HEK293 (cell line): ENCODE measurements at regions not wholly inside any gene's neighbourhood (a gene's known extent, or its start where the extent isn't known, plus 50 kb on each side); places are given as distances from the start of the nearest gene placed in this dataset.

Experiments used
- CTCF ChIA-PET: fragments of 350-600 bp; formaldehyde crosslinking; extraction: SDS; loops from one replicate; lab custom pipeline; 2021; ENCODE audit warnings: antibody characterized with exemption; lab: Yijun Ruan, JAX
- POLR2A ChIA-PET: fragments of 300-600 bp; formaldehyde crosslinking; extraction: SDS; loops from one replicate; lab custom pipeline; 2020; ENCODE audit warnings: antibody characterized with exemption, inconsistent platforms; lab: Yijun Ruan, JAX
- H3K27ac ChIP-seq: fragments of 200-500 bp; sonication (Bioruptor generic); 2 replicates; pipeline ENCODE4 v1.5.1; 2014; ENCODE audit warnings: low read depth, low read length, control low read depth, inconsistent platforms; ENCODE audit errors: extremely low read depth
- H3K36me3 ChIP-seq, 2 experiments: fragments of 200-500 bp in 1 of 2; sonication (Bioruptor generic) in 1 of 2; 1 replicate in 1 of 2; 2 replicates in 1 of 2; pipeline ENCODE4 v1.5.1; 2014 to 2017; ENCODE audit warnings: inconsistent platforms in 2 of 2, low read length in 2 of 2; ENCODE audit not compliant: control insufficient read depth in 2 of 2, insufficient read depth in 1 of 2
- H3K4me1 ChIP-seq: fragments of 200-500 bp; sonication (Bioruptor generic); 2 replicates; pipeline ENCODE4 v1.5.1; 2014; ENCODE audit warnings: mild to moderate bottlenecking, low read length, inconsistent platforms; ENCODE audit not compliant: control insufficient read depth, insufficient read depth
- H3K4me3 ChIP-seq: 2 replicates; pipeline ENCODE4 v1.5.1; 2011; ENCODE audit warnings: low read depth, mild to moderate bottlenecking, control low read depth, low read length, moderate library complexity
- H3K9me3 ChIP-seq: fragments of 200-500 bp; sonication (Bioruptor generic); 2 replicates; pipeline ENCODE4 v1.5.1; 2014; ENCODE audit warnings: low read depth, low read length, inconsistent platforms; ENCODE audit not compliant: control insufficient read depth, insufficient read depth
- KLF10 ChIP-seq: fragments of 450-650 bp; IDR thresholded peaks from 2 replicates; pipeline ENCODE4 v1.5.1; 2018; ENCODE audit warnings: missing biosample characterization, mild to moderate bottlenecking, missing genetic modification characterization
- PRDM1 ChIP-seq: fragments of 450-650 bp; formaldehyde crosslinking; IDR thresholded peaks from 2 replicates; pipeline ENCODE4; 2016; ENCODE audit warnings: missing biosample characterization, missing genetic modification characterization
- ZBTB17 ChIP-seq: fragments of 450-650 bp; formaldehyde crosslinking; IDR thresholded peaks from 2 replicates; pipeline ENCODE4 v1.5.1; 2016; ENCODE audit warnings: missing biosample characterization, missing genetic modification characterization
- ZNF132 ChIP-seq: fragments of 450-650 bp; formaldehyde crosslinking; IDR thresholded peaks from 2 replicates; pipeline ENCODE4 v1.5.1; 2017; ENCODE audit warnings: missing biosample characterization, missing genetic modification characterization, borderline replicate concordance
- ZNF133 ChIP-seq: fragments of 450-650 bp; formaldehyde crosslinking; IDR thresholded peaks from 2 replicates; pipeline ENCODE4 v1.5.1; 2016; ENCODE audit warnings: missing biosample characterization, missing genetic modification characterization
- ZNF169 ChIP-seq: fragments of 450-650 bp; formaldehyde crosslinking; IDR thresholded peaks from 2 replicates; pipeline ENCODE4 v1.5.1; 2016; ENCODE audit warnings: missing biosample characterization, missing genetic modification characterization
- ZNF19 ChIP-seq: fragments of 450-650 bp; formaldehyde crosslinking; IDR thresholded peaks from 2 replicates; pipeline ENCODE4; 2016; ENCODE audit warnings: missing biosample characterization, missing genetic modification characterization, low read depth
- ZNF214 ChIP-seq: fragments of 450-650 bp; formaldehyde crosslinking; IDR thresholded peaks from 2 replicates; pipeline ENCODE4 v1.5.1; 2017; ENCODE audit warnings: missing biosample characterization, mild to moderate bottlenecking, missing genetic modification characterization, borderline replicate concordance
- ZNF266 ChIP-seq: fragments of 450-650 bp; formaldehyde crosslinking; IDR thresholded peaks from 2 replicates; pipeline ENCODE4 v1.5.1; 2016; ENCODE audit warnings: missing biosample characterization, missing genetic modification characterization, low read depth
- ZNF366 ChIP-seq: fragments of 450-650 bp; formaldehyde crosslinking; conservative IDR thresholded peaks from 2 replicates; pipeline ENCODE4 v1.5.1; 2016; ENCODE audit warnings: missing biosample characterization, missing genetic modification characterization
- ZNF529 ChIP-seq: fragments of 450-650 bp; formaldehyde crosslinking; IDR thresholded peaks from 2 replicates; pipeline ENCODE4 v1.5.1; 2017; ENCODE audit warnings: missing genetic modification characterization, missing biosample characterization; ENCODE audit not compliant: insufficient replicate concordance
- ZNF555 ChIP-seq: fragments of 450-650 bp; formaldehyde crosslinking; conservative IDR thresholded peaks from 2 replicates; pipeline ENCODE4 v1.5.1; 2017; ENCODE audit warnings: missing biosample characterization, mild to moderate bottlenecking, missing genetic modification characterization, inconsistent platforms
- ZNF571 ChIP-seq: fragments of 450-650 bp; formaldehyde crosslinking; IDR thresholded peaks from 2 replicates; pipeline ENCODE4 v1.5.0; 2017; ENCODE audit warnings: missing biosample characterization, missing genetic modification characterization
- ZNF623 ChIP-seq: fragments of 450-650 bp; formaldehyde crosslinking; IDR thresholded peaks from 2 replicates; pipeline ENCODE4 v1.5.1; 2016; ENCODE audit warnings: missing biosample characterization, missing genetic modification characterization
- ZNF626 ChIP-seq: fragments of 450-650 bp; sonication (Bioruptor Pico); formaldehyde crosslinking; IDR thresholded peaks from 2 replicates; pipeline ENCODE4 v1.5.1; 2018; ENCODE audit warnings: missing biosample characterization, missing genetic modification characterization, inconsistent platforms
- ZNF654 ChIP-seq: fragments of 450-650 bp; formaldehyde crosslinking; IDR thresholded peaks from 2 replicates; pipeline ENCODE4 v1.5.1; 2016; ENCODE audit warnings: low read depth, missing biosample characterization, missing genetic modification characterization
- ZNF701 ChIP-seq: fragments of 450-650 bp; formaldehyde crosslinking; IDR thresholded peaks from 2 replicates; pipeline ENCODE4 v1.5.1; 2016; ENCODE audit warnings: missing biosample characterization, missing genetic modification characterization
- ZNF707 ChIP-seq: fragments of 450-650 bp; formaldehyde crosslinking; IDR thresholded peaks from 2 replicates; pipeline ENCODE4 v1.5.1; 2016; ENCODE audit warnings: missing biosample characterization, missing genetic modification characterization
- TF ChIP-seq, protein P1 (sequence below): fragments of 450-650 bp; formaldehyde crosslinking; IDR thresholded peaks from 2 replicates; pipeline ENCODE4 v1.5.1; 2016; ENCODE audit warnings: missing biosample characterization, missing genetic modification characterization
- TF ChIP-seq, protein P2 (sequence below): IDR thresholded peaks from 2 replicates; pipeline ENCODE4 v1.6.1; 2011; ENCODE audit warnings: mild to moderate bottlenecking, low read depth, low read length, borderline replicate concordance

DNA sequence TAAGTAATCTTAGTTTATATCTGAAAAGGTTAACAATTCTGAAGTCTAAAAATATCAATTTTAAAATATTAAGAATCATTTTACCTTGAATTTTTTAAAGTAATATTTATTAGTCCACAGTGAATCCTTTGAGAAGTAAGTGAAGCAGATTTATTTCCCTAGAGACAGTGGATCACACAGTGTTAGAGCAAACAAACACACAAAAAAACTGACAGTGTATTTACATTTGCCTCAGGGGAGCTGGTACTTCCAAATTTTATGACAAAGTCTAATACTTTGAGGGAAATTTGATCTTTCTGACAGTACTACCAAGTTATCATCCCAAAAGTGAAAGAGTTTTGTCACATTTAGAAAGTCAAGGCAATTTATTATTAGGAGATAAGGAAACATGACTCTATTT, 1750.6 kb upstream of the CDH9 start:
- TF ChIP-seq ZNF707 (tag by site-specific recombination) (no peak), ZNF571 (no peak), ZNF626 (tag by site-specific recombination) (no peak), ZNF169 (tag by site-specific recombination) (no peak), ZNF266 (tag by site-specific recombination) (no peak), ZNF555 (tag by site-specific recombination) (no peak), ZBTB17 (no peak), ZNF19 (no peak), ZNF132 (tag by site-specific recombination) (no peak), ZNF214 (no peak), ZNF701 (tag by site-specific recombination) (no peak)
- TF ChIP-seq, protein P1, sequence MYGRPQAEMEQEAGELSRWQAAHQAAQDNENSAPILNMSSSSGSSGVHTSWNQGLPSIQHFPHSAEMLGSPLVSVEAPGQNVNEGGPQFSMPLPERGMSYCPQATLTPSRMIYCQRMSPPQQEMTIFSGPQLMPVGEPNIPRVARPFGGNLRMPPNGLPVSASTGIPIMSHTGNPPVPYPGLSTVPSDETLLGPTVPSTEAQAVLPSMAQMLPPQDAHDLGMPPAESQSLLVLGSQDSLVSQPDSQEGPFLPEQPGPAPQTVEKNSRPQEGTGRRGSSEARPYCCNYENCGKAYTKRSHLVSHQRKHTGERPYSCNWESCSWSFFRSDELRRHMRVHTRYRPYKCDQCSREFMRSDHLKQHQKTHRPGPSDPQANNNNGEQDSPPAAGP (tag by site-specific recombination), result no peak
- TF ChIP-seq, protein P2, sequence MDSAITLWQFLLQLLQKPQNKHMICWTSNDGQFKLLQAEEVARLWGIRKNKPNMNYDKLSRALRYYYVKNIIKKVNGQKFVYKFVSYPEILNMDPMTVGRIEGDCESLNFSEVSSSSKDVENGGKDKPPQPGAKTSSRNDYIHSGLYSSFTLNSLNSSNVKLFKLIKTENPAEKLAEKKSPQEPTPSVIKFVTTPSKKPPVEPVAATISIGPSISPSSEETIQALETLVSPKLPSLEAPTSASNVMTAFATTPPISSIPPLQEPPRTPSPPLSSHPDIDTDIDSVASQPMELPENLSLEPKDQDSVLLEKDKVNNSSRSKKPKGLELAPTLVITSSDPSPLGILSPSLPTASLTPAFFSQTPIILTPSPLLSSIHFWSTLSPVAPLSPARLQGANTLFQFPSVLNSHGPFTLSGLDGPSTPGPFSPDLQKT, result no peak
- no peak overlapping the region for H3K4me3 ChIP-seq
- POLR2A ChIA-PET, result no interaction called here
- H3K4me1 ChIP-seq, result no peaks in the 10 kb centered on the region
- H3K27ac ChIP-seq, result no peak overlapping the region
- H3K9me3 ChIP-seq, result no peaks in the 10 kb centered on the region
- CTCF ChIA-PET, result no interaction called here
- H3K36me3 ChIP-seq, result no peaks in the 10 kb centered on the region

- H3K4me1 ChIP-seq, result no peaks in the 10 kb centered on the region
- TF ChIP-seq PRDM1 (tag by site-specific recombination) (peak; percentile 69), ZNF366 (tag by site-specific recombination) (peak; percentile 87), ZNF529 (tag by site-specific recombination) (no peak)
- no peak overlapping the region for H3K27ac ChIP-seq
- no peak overlapping the region for H3K4me3 ChIP-seq
- H3K9me3 ChIP-seq, result no peaks in the 10 kb centered on the region
- ChIA-PET POLR2A (no interaction called here), CTCF (interaction anchor here (0.6 kb wide), 2 partner anchors 921 to 1813 kb away, joined by 3 to 6 read pairs; no protein-coding TSS in a partner anchor)
- no peaks in the 10 kb centered on the region for H3K36me3 ChIP-seq
These were observed 1741.8 kb upstream of the CDH9 start for GRCh38 chr5:28780083-28780692.

DNA sequence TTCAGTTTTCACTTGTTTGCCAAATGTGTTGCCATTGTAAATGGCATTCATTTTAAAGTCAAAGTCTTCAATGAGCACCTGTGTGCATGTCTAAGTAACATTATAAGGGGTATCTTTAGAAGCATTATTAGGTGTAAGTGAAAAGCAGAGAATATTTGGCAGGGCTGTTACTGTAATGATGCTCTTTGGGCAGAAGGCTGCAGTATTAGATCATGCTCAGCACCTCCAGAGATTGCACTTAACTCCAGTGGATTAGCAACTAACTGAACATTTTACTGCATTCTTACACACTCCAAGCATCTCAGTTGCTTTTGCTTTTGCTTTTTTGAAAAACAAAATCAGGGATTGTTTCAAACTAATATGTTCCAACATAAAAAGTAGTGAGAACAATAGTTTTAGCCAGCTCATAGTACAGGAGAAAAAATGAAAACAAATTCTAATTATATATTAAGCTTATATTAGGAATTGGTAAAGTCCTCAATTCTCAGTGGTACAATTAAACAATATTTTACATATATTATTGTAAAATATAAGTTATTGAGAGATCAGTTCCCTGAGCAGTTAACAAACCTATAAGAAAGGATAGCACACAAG, 1740.9 kb upstream of the CDH9 start:
- Histone ChIP-seq H3K4me3 (no peak overlapping the region), H3K9me3 (no peaks in the 10 kb centered on the region), H3K36me3 (no peaks in the 10 kb centered on the region), H3K27ac (no peak overlapping the region), H3K4me1 (no peaks in the 10 kb centered on the region)
- ChIA-PET CTCF (interaction anchor here (0.9 kb wide), 1 partner anchor 14 kb away, joined by 5 read pairs; no protein-coding TSS in a partner anchor), POLR2A (no interaction called here)
- TF ChIP-seq ZNF623 (tag by site-specific recombination) (no peak), KLF10 (no peak), ZNF133 (tag by site-specific recombination) (no peak), ZNF654 (tag by site-specific recombination) (peak; percentile 15; the same call in 1 of the 2 replicates)
